ENCODE measurements at regions not wholly inside any gene's neighbourhood (a gene's known extent, or its start where the extent isn't known, plus 50 kb on each side); places are given as distances from the start of the nearest gene placed in this dataset.

DNA sequence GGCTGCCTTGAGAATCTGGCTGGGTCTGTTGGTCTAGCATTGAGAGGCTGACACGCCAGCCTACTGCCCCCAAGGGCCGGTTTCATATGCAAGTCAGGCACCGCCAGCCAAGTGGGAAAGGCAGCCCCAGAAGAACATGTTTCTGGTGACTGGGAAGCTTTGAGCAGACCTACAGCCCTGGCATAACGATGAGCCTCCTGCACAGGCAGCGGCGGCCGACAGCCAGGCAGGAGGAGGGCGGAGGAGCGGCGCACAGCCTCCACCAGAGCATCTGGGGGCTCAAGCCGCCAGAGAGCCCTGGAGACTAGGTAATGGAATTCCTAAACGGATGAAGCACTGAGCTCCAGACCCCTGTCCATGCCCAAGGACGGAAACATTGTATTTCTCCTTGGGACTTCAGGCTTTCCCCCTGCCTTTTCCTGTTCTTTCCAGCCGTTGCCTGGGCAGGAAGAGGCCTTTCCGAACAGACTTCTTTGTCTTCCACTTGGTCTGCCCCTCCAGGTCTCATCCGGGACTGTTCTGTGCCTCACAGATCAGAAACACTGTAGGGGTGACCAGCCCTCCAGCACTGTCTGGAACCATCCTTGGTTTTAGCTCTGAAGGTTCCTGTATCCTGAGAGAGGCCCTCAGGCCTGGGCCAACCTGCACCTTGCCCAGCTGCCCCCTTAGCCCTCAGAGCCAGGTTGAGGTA is 59.5 kb downstream of the IRF2BP2 start:
- TF ChIP-seq, protein P1, sequence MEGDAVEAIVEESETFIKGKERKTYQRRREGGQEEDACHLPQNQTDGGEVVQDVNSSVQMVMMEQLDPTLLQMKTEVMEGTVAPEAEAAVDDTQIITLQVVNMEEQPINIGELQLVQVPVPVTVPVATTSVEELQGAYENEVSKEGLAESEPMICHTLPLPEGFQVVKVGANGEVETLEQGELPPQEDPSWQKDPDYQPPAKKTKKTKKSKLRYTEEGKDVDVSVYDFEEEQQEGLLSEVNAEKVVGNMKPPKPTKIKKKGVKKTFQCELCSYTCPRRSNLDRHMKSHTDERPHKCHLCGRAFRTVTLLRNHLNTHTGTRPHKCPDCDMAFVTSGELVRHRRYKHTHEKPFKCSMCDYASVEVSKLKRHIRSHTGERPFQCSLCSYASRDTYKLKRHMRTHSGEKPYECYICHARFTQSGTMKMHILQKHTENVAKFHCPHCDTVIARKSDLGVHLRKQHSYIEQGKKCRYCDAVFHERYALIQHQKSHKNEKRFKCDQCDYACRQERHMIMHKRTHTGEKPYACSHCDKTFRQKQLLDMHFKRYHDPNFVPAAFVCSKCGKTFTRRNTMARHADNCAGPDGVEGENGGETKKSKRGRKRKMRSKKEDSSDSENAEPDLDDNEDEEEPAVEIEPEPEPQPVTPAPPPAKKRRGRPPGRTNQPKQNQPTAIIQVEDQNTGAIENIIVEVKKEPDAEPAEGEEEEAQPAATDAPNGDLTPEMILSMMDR (IDR thresholded peaks at IDR 0.05): no peak
- TF ChIP-seq EP300 (IDR thresholded peaks at IDR 0.05): no peak

Data from upper lobe of left lung (tissue), 4 donors.